ENCODE measurements at regions not wholly inside any gene's neighbourhood (a gene's known extent, or its start where the extent isn't known, plus 50 kb on each side); places are given as distances from the start of the nearest gene placed in this dataset.
"Not testable (repeated sequence)": the region's sequence is repeated elsewhere in the genome, so short reads cannot be mapped to it uniquely, and the experiment has no call there.

GRCh38 chr13:81563091-81563490 is 1222.2 kb upstream of the SPRY2 start:
- no peak for DNase-seq
- intact Hi-C loops (cut with DNase I), result no loop called here

- intact Hi-C loops (cut with DNase I), result no loop called here
- no peak for DNase-seq
These were observed 1221.7 kb upstream of the SPRY2 start for GRCh38 chr13:81562598-81562997.

- DNase-seq, result no peak
- intact Hi-C loops (cut with DNase I), result no loop called here
These were observed 1210.1 kb upstream of the SPRY2 start for GRCh38 chr13:81551036-81551435.

GRCh38 chr13:81546294-81546693 is 1205.4 kb upstream of the SPRY2 start:
- DNase-seq; intact Hi-C loops (cut with DNase I): not testable (repeated sequence)

GRCh38 chr13:81540777-81541176 is 1199.9 kb upstream of the SPRY2 start:
- DNase-seq, result no peak
- intact Hi-C loops (cut with DNase I), result no loop called here

- no peak for DNase-seq
- intact Hi-C loops (cut with DNase I), result no loop called here
These were observed 1198.8 kb upstream of the SPRY2 start for GRCh38 chr13:81539643-81540150.

- no peak for DNase-seq
- intact Hi-C loops (cut with DNase I), result no loop called here
These were observed 1158.0 kb upstream of the SPRY2 start for GRCh38 chr13:81498969-81499368.

- intact Hi-C loops (cut with DNase I), result no loop called here
- no peak for DNase-seq
These were observed 1152.2 kb upstream of the SPRY2 start for GRCh38 chr13:81493144-81493543.

GRCh38 chr13:81492449-81492848 is 1151.5 kb upstream of the SPRY2 start:
- intact Hi-C loops (cut with DNase I), result no loop called here
- DNase-seq, result no peak

GRCh38 chr13:81488021-81488420 is 1147.1 kb upstream of the SPRY2 start:
- intact Hi-C loops (cut with DNase I), result no loop called here

GRCh38 chr13:81487151-81487550 is 1146.2 kb upstream of the SPRY2 start:
- intact Hi-C loops (cut with DNase I), result no loop called here
- peak in 5 of 42 donors; percentile 2 to 18 (median 8) for DNase-seq

More at GRCh38 chr13:81488021-81488420, 1147.1 kb upstream of the SPRY2 start:
- DNase-seq, result no peak

- intact Hi-C loops (cut with DNase I), result no loop called here
- no peak for DNase-seq
These were observed 1139.7 kb upstream of the SPRY2 start for GRCh38 chr13:81480634-81481033.

GRCh38 chr13:81473366-81473899 is 1132.5 kb upstream of the SPRY2 start:
- no peak for DNase-seq
- intact Hi-C loops (cut with DNase I), result no loop called here

GRCh38 chr13:81458170-81458569 is 1117.2 kb upstream of the SPRY2 start:
- intact Hi-C loops (cut with DNase I), result no loop called here
- no peak for DNase-seq

- intact Hi-C loops (cut with DNase I), result no loop called here
- no peak for DNase-seq
These were observed 1105.5 kb upstream of the SPRY2 start for GRCh38 chr13:81446441-81446840.

GRCh38 chr13:81442904-81443303 is 1102.0 kb upstream of the SPRY2 start:
- intact Hi-C loops (cut with DNase I), result no loop called here
- no peak for DNase-seq

- intact Hi-C loops (cut with DNase I), result no loop called here
- no peak for DNase-seq
These were observed 1084.4 kb upstream of the SPRY2 start for GRCh38 chr13:81425286-81425685.

- no peak for DNase-seq
- intact Hi-C loops (cut with DNase I), result no loop called here
These were observed 1068.4 kb upstream of the SPRY2 start for GRCh38 chr13:81409284-81409683.

- no peak for DNase-seq
- intact Hi-C loops (cut with DNase I), result no loop called here
These were observed 1067.7 kb upstream of the SPRY2 start for GRCh38 chr13:81408647-81409046.

GRCh38 chr13:81406639-81407292 is 1065.8 kb upstream of the SPRY2 start:
- intact Hi-C loops (cut with DNase I), result no loop called here
- no peak for DNase-seq

- intact Hi-C loops (cut with DNase I), result no loop called here
These were observed 1065.1 kb upstream of the SPRY2 start for GRCh38 chr13:81406022-81406421.

More at GRCh38 chr13:81406022-81406421, 1065.1 kb upstream of the SPRY2 start:
- no peak for DNase-seq
